HepG2 (cell line): ENCODE measurements at regions not wholly inside any gene's neighbourhood (a gene's known extent, or its start where the extent isn't known, plus 50 kb on each side); places are given as distances from the start of the nearest gene placed in this dataset.

Source experiments
- HOXA7 ChIP-seq: sonication (generic); formaldehyde crosslinking; IDR thresholded peaks from 2 replicates; pipeline ENCODE4 v1.8.1; 2022; ENCODE audit warnings: mild to moderate bottlenecking, missing genetic modification reagents, moderate library complexity
- JDP2 ChIP-seq: sonication (generic); formaldehyde crosslinking; IDR thresholded peaks from 2 replicates; pipeline ENCODE4 v1.8.1; 2022; ENCODE audit warnings: missing genetic modification reagents, borderline replicate concordance
- KLF16 ChIP-seq, 2 experiments: sonication (generic) in 1 of 2; formaldehyde crosslinking in 1 of 2; IDR thresholded peaks; 2 replicates each; pipeline versions ENCODE4 v1.6.1 to v1.8.0; 2016 to 2023; ENCODE audit warnings: missing genetic modification reagents in 2 of 2, missing compliant biosample characterization in 1 of 2
- POLR2A ChIP-seq, 2 experiments: IDR thresholded peaks; 2 replicates each; pipeline ENCODE4 v1.6.1; 2011; ENCODE audit warnings: low read depth in 2 of 2, low read length in 2 of 2, mild to moderate bottlenecking in 1 of 2, moderate library complexity in 1 of 2; ENCODE audit not compliant: insufficient read depth in 1 of 2
- POLR2AphosphoS5 ChIP-seq: IDR thresholded peaks from 2 replicates; pipeline ENCODE4 v1.6.1; 2012; ENCODE audit warnings: low read depth, low read length
- ZFP36 ChIP-seq: fragments of 150-350 bp; IDR thresholded peaks from 2 replicates; pipeline ENCODE4 v1.6.1; 2018; ENCODE audit warnings: borderline replicate concordance, low read length, low read depth; ENCODE audit not compliant: partially characterized antibody
- TF ChIP-seq, protein P1 (sequence below): sonication (generic); formaldehyde crosslinking; IDR thresholded peaks from 2 replicates; pipeline ENCODE4 v1.5.0; 2020; ENCODE audit warnings: mild to moderate bottlenecking, missing genetic modification reagents, moderate library complexity

- TF ChIP-seq JDP2 (CRISPR knock-in tag) (no peak), KLF16 (CRISPR knock-in tag; IDR thresholded peaks at IDR 0.05) (no peak), POLR2AphosphoS5 (no peak), POLR2A (IDR thresholded peaks at IDR 0.05; ENCODE audit: insufficient read depth in 1 of 2, low read depth in 2 of 2, low read length in 2 of 2) (no peak), ZFP36 (no peak), HOXA7 (no peak)
- TF ChIP-seq, protein P1, sequence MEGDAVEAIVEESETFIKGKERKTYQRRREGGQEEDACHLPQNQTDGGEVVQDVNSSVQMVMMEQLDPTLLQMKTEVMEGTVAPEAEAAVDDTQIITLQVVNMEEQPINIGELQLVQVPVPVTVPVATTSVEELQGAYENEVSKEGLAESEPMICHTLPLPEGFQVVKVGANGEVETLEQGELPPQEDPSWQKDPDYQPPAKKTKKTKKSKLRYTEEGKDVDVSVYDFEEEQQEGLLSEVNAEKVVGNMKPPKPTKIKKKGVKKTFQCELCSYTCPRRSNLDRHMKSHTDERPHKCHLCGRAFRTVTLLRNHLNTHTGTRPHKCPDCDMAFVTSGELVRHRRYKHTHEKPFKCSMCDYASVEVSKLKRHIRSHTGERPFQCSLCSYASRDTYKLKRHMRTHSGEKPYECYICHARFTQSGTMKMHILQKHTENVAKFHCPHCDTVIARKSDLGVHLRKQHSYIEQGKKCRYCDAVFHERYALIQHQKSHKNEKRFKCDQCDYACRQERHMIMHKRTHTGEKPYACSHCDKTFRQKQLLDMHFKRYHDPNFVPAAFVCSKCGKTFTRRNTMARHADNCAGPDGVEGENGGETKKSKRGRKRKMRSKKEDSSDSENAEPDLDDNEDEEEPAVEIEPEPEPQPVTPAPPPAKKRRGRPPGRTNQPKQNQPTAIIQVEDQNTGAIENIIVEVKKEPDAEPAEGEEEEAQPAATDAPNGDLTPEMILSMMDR (CRISPR knock-in tag): no peak
Measured at GRCh38 chr6:113147544-113147943, 709.6 kb upstream of the MARCKS start.
